ENCODE measurements at regions not wholly inside any gene's neighbourhood (a gene's known extent, or its start where the extent isn't known, plus 50 kb on each side); places are given as distances from the start of the nearest gene placed in this dataset.

DNA sequence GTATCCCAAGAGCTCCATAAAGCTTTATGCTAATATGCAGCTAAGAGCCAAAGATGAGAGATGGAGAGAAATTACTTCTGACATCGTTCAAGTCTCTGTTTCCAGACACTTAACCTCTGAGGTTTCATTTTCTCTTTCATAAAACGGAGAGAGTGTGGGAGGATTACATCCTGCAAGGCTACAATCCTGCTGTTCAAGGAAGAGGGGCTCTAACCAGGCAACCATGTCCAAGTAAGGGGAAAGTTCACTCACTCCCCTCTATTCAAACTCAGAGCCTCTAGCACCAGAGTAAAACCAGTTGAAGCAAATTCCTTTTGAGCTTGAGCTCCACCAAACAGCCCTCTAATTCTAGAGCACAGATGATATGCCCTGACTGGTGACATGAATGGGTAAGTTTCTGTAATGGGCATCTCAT lies 397.4 kb downstream of the NPIPA8 start:
- TF ChIP-seq ZNF335 (tag by site-specific recombination; conservative IDR thresholded peaks at IDR 0.05) (no peak), ZSCAN30 (tag by site-specific recombination; IDR thresholded peaks at IDR 0.05) (no peak)
- CTCF ChIA-PET = no interaction called here
- POLR2A ChIA-PET = no interaction called here
- Histone ChIP-seq H3K4me3 (ENCODE audit: low read depth, low read length) (no peak overlapping the region), H3K36me3 (ENCODE audit: control insufficient read depth in 2 of 2, insufficient read depth in 1 of 2, low read length in 2 of 2) (no peaks in the 10 kb centered on the region), H3K4me1 (ENCODE audit: control insufficient read depth, insufficient read depth, low read length) (no peaks in the 10 kb centered on the region), H3K9me3 (ENCODE audit: control insufficient read depth, insufficient read depth, low read depth, low read length) (no peaks in the 10 kb centered on the region), H3K27ac (ENCODE audit: extremely low read depth, low read depth, low read length) (no peak overlapping the region)

GRCh38 chr16:17938546-17938945 lies 398.0 kb downstream of the NPIPA8 start:
- H3K4me3 ChIP-seq (ENCODE audit: low read depth, low read length) = no peak overlapping the region
- ChIA-PET CTCF (no interaction called here), POLR2A (no interaction called here)
- H3K9me3 ChIP-seq (ENCODE audit: control insufficient read depth, insufficient read depth, low read depth, low read length) = no peaks in the 10 kb centered on the region
- no peaks in the 10 kb centered on the region for H3K4me1 ChIP-seq (ENCODE audit: control insufficient read depth, insufficient read depth, low read length)
- TF ChIP-seq ZNF302 (tag by site-specific recombination; IDR thresholded peaks at IDR 0.05; ENCODE audit: low read depth) (no peak), HOXA7 (CRISPR knock-in tag; IDR thresholded peaks at IDR 0.05; ENCODE audit: borderline replicate concordance) (no peak), ZNF580 (tag by site-specific recombination; IDR thresholded peaks at IDR 0.05) (no peak), ZNF214 (tag by site-specific recombination; IDR thresholded peaks at IDR 0.05; ENCODE audit: borderline replicate concordance) (no peak), ZNF501 (tag by site-specific recombination; IDR thresholded peaks at IDR 0.05) (no peak), ZNF48 (tag by site-specific recombination; IDR thresholded peaks at IDR 0.05) (no peak), RBAK (tag by site-specific recombination; IDR thresholded peaks at IDR 0.05) (no peak), ZNF366 (tag by site-specific recombination; conservative IDR thresholded peaks at IDR 0.05) (no peak), ZNF266 (tag by site-specific recombination; IDR thresholded peaks at IDR 0.05; ENCODE audit: low read depth) (no peak), IKZF3 (tag by site-specific recombination; IDR thresholded peaks at IDR 0.05) (no peak), ZNF514 (tag by site-specific recombination; IDR thresholded peaks at IDR 0.05) (no peak), SCRT1 (tag by site-specific recombination; IDR thresholded peaks at IDR 0.05; ENCODE audit: borderline replicate concordance) (no peak), YY2 (tag by site-specific recombination; IDR thresholded peaks at IDR 0.05) (no peak), ZNF473 (tag by site-specific recombination; IDR thresholded peaks at IDR 0.05) (no peak), ZNF510 (tag by site-specific recombination; IDR thresholded peaks at IDR 0.05; ENCODE audit: insufficient replicate concordance) (no peak)
- TF ChIP-seq, protein P1, sequence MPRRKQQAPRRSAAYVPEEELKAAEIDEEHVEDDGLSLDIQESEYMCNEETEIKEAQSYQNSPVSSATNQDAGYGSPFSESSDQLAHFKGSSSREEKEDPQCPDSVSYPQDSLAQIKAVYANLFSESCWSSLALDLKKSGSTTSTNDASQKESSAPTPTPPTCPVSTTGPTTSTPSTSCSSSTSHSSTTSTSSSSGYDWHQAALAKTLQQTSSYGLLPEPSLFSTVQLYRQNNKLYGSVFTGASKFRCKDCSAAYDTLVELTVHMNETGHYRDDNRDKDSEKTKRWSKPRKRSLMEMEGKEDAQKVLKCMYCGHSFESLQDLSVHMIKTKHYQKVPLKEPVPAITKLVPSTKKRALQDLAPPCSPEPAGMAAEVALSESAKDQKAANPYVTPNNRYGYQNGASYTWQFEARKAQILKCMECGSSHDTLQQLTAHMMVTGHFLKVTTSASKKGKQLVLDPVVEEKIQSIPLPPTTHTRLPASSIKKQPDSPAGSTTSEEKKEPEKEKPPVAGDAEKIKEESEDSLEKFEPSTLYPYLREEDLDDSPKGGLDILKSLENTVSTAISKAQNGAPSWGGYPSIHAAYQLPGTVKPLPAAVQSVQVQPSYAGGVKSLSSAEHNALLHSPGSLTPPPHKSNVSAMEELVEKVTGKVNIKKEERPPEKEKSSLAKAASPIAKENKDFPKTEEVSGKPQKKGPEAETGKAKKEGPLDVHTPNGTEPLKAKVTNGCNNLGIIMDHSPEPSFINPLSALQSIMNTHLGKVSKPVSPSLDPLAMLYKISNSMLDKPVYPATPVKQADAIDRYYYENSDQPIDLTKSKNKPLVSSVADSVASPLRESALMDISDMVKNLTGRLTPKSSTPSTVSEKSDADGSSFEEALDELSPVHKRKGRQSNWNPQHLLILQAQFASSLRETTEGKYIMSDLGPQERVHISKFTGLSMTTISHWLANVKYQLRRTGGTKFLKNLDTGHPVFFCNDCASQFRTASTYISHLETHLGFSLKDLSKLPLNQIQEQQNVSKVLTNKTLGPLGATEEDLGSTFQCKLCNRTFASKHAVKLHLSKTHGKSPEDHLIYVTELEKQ (tag by site-specific recombination; IDR thresholded peaks at IDR 0.05; ENCODE audit: borderline replicate concordance) = no peak
- TF ChIP-seq, protein P2, sequence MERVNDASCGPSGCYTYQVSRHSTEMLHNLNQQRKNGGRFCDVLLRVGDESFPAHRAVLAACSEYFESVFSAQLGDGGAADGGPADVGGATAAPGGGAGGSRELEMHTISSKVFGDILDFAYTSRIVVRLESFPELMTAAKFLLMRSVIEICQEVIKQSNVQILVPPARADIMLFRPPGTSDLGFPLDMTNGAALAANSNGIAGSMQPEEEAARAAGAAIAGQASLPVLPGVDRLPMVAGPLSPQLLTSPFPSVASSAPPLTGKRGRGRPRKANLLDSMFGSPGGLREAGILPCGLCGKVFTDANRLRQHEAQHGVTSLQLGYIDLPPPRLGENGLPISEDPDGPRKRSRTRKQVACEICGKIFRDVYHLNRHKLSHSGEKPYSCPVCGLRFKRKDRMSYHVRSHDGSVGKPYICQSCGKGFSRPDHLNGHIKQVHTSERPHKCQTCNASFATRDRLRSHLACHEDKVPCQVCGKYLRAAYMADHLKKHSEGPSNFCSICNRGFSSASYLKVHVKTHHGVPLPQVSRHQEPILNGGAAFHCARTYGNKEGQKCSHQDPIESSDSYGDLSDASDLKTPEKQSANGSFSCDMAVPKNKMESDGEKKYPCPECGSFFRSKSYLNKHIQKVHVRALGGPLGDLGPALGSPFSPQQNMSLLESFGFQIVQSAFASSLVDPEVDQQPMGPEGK (tag by site-specific recombination; IDR thresholded peaks at IDR 0.05) = no peak
- TF ChIP-seq, protein P3, sequence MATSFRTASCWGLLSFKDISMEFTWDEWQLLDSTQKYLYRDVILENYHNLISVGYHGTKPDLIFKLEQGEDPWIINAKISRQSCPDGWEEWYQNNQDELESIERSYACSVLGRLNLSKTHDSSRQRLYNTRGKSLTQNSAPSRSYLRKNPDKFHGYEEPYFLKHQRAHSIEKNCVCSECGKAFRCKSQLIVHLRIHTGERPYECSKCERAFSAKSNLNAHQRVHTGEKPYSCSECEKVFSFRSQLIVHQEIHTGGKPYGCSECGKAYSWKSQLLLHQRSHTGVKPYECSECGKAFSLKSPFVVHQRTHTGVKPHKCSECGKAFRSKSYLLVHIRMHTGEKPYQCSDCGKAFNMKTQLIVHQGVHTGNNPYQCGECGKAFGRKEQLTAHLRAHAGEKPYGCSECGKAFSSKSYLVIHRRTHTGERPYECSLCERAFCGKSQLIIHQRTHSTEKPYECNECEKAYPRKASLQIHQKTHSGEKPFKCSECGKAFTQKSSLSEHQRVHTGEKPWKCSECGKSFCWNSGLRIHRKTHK (tag by site-specific recombination; IDR thresholded peaks at IDR 0.05) = no peak
- TF ChIP-seq, protein P4, sequence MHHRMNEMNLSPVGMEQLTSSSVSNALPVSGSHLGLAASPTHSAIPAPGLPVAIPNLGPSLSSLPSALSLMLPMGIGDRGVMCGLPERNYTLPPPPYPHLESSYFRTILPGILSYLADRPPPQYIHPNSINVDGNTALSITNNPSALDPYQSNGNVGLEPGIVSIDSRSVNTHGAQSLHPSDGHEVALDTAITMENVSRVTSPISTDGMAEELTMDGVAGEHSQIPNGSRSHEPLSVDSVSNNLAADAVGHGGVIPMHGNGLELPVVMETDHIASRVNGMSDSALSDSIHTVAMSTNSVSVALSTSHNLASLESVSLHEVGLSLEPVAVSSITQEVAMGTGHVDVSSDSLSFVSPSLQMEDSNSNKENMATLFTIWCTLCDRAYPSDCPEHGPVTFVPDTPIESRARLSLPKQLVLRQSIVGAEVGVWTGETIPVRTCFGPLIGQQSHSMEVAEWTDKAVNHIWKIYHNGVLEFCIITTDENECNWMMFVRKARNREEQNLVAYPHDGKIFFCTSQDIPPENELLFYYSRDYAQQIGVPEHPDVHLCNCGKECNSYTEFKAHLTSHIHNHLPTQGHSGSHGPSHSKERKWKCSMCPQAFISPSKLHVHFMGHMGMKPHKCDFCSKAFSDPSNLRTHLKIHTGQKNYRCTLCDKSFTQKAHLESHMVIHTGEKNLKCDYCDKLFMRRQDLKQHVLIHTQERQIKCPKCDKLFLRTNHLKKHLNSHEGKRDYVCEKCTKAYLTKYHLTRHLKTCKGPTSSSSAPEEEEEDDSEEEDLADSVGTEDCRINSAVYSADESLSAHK (tag by site-specific recombination; IDR thresholded peaks at IDR 0.05) = no peak
- H3K27ac ChIP-seq (ENCODE audit: extremely low read depth, low read depth, low read length) = no peak overlapping the region
- no peaks in the 10 kb centered on the region for H3K36me3 ChIP-seq (ENCODE audit: control insufficient read depth in 2 of 2, insufficient read depth in 1 of 2, low read length in 2 of 2)
